Hepatic stellate cell (primary cell): ENCODE measurements at regions not wholly inside any gene's neighbourhood (a gene's known extent, or its start where the extent isn't known, plus 50 kb on each side); places are given as distances from the start of the nearest gene placed in this dataset.
"Not testable (repeated sequence)": the region's sequence is repeated elsewhere in the genome, so short reads cannot be mapped to it uniquely, and the experiment has no call there.

ENCODE experiments used
- DNase-seq: peaks from one replicate; pipeline ENCODE4 v3.0.0; 2011; ENCODE audit warnings: low spot score

DNA sequence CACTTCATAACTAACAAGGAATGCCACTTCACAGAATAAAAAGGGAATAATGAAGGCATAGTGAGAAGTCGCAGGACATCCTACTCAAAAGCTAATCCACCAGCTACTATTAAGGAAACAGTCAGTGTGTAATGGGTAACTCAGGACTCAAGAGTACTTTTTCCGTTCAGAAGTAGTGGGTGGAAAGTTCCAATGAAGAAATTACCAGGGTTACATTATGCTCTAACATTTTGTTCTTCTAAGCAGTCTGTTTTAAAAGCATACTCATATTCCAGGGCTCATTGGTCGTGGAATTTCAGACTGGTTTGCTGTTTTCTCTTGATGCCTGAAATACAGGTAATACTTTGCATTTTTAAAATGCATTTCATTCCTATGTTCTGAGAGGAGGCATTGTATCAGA, 222.4 kb upstream of the IRS2 start:
- DNase-seq: no peak

- DNase-seq: no peak
Measured at GRCh38 chr13:110006304-110006703, 219.9 kb upstream of the IRS2 start.

DNA sequence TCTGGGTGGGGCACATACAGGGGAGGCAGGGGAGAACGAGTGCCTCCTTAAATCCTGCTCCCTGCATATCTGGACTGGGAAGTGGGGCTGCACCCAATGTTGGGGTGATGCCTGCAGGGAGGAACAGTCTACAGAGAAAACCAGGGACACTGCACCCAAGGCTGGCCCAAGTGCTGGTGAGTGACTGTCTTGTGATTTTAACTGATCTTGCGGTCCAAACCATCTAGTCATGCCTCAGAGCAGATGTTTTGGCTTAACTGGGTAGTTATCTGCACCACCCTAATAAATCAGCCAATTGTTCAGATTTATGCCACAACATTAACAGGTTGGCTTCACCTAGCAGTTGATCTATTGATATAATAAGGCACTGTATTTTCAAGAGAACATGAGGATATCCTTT, 219.2 kb upstream of the IRS2 start:
- DNase-seq: no peak

- DNase-seq: no peak
Measured at GRCh38 chr13:110004814-110005213, 218.4 kb upstream of the IRS2 start.

DNA sequence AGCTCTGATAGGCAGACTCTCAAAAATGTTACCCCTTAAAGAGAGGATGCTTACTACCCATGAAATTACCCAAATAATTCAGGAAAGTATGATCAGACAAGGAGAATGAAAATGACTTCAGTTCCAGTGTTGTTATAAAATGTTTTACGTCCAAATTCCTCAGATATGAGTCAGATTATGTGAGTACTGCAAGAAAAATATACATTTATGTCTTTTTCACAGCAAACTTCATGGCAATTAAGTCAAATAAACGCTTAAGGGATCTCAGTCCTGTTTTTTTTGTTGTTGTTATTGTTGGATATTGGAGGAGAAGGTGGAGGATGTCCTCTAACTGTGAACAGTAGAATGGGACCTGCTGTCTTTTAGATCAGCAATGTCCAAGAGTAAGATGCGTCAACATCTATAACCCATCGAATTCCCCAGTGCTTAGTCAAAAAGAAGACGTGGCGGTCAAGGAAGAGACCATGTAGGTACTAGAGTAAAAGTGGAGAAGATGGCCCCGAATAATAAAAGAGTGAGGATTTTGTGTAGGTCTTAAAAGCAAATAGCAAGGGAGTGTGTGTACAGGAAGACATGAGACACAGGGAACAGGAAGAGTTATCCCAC, 215.4 kb upstream of the IRS2 start:
- peak; percentile 28 for DNase-seq

GRCh38 chr13:110000534-110001345, 214.4 kb upstream of the IRS2 start:
- DNase-seq: no peak

GRCh38 chr13:109999659-110000533, 213.5 kb upstream of the IRS2 start:
- no peak for DNase-seq

- peak; percentile 36 for DNase-seq
Measured at GRCh38 chr13:109998684-109999533, 212.5 kb upstream of the IRS2 start.

DNA sequence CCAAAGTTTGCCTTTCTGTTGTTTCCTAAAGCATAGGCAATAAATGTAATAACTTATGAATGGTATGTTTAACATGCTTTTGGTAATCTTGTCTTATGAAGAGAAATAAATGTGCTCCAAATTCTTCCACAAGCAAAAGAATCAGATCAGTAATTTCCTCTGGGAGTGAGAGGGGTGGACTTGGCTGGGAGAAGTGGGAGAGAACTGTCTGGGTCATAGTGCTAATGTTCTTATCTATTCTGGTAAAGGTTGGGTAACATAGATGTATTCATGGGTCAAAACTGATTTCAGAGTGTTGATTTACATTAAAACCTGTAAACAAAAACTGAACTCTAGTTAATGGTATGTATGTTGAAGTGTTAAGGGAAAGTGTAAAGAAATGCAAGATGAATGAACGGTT, 211.7 kb upstream of the IRS2 start:
- no peak for DNase-seq

- DNase-seq: not testable (repeated sequence)
Measured at GRCh38 chr13:109997056-109997595, 210.7 kb upstream of the IRS2 start.

DNA sequence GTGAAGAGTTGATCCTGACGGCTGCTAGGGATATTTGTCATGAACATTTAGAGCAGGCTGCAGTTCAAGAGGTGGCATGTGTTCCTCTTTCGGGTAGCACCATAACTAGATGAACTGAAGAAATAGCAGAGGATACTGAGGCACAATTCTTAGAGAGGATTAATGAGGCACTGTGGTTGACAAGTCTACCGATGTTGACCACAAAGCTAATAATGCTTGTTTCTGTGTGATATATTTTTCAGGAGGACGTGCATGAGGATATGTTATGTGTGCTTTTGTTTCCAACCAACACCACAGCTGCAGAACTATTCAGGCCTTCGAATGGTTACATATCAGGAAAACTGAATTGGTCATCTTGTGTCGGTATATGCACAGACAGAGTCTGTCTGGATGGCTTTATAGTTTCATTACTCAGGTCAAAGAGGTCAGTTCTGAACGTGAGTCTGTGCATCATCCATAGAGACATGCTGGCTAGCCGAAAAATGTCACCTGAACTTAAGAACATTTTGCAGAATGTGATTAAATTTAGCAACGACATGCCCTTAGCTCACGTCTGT, 210.1 kb upstream of the IRS2 start:
- DNase-seq: no peak

- DNase-seq: no peak
Measured at GRCh38 chr13:109995578-109995977, 209.2 kb upstream of the IRS2 start.

DNA sequence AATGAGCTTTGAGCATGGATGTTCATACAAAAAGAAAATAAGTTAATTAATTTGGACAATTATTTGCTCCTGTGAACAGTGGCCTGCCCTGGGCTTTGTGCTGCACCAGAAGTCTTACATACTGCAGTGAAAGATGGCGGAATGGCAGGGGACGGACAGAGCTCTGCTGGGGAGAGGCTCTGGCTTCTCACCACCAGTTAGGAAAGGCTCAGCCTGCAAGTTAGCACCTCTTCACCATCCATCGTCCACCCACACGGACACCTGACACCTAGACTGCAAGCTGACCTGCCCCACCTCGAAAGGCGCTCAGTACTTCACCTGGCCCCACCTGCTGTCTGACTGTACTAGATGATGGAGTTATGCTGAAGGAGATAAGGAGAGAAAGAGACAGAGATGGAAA, 203.9 kb upstream of the IRS2 start:
- DNase-seq: no peak

GRCh38 chr13:109989686-109990085, 203.3 kb upstream of the IRS2 start:
- peak; percentile 55 for DNase-seq

DNA sequence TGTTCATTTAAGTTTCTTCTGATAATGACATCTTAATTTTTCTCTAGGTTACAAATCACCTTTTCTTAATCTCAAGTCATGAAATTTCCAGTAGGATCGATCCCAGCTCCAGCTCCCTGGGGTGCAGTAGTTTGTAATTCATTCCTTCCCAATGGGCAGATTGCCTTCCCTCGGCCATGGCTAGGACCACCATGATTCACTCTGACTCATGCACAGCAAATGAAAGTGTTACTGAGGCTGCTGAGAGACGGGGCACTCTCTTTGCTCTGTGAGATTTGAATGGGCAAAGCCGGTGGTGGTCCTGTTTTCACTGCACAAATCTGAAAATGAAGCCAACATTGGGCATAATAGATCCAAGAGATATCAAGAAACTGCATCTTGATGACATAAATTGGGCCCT, 202.8 kb upstream of the IRS2 start:
- peak; percentile 19 for DNase-seq

DNA sequence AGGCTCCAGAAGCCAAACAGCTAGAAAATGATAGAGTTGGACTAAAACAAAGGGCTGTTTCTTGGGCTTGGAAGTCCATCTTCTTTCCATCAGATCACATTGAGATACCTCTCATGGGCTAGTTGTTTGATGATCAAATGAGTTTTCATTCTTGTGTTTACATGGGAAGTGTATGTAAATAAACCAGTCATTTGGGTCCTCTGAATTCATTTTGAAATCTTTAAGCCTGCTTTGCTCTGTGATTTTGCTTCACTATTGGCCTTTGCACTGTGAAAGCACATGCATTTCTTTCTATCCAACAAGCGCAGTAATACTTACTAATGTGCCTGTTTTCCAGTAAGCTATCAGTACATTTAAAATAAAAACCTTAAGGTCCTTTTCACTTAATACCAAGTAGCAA, 200.5 kb upstream of the IRS2 start:
- no peak for DNase-seq

DNA sequence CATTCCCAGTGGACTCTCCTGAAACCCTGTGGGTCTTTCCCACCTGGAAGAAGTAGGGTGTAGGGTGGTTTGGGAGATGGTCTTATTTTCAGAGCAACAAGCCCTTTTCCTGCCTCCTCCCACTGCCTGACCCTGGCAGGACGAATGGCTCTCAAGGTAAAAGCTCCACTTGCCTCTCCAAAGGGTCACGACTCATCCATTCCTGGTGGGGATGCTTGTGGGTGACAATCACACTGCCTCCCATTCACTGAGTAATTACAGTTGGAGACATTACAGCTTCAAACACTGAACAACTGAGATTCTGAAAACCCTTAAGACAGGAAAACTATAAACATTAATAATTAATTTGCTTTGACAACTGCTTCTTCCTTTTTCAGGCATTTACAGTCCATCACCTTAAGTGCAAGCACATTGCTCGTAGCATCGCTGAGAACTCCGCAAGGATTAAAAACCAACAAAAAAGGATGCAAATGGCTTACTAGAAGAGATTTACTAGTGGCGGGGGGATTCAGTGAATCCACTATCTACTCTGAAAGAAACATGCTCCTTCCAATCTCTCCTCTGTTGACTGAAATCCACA, 199.6 kb upstream of the IRS2 start:
- no peak for DNase-seq

DNA sequence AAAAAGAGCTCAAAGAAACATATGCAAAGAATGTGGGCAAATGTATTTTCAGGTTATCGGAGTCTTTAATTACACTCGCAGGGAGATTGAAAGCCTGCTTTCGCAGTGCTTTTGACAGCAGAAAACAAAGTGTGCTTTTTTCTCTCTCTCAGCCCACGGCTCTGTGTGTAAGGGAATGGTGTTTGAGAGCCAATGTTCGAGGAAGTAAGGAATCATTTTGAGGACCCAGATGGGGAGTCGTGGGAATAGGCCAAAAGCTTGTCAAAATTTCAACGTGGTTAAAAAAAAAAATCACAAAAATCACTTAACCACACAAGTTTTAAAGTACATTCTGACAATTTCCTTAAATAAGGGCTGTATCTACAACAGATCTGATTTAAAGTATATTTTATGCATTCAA, 197.1 kb upstream of the IRS2 start:
- DNase-seq: no peak

DNA sequence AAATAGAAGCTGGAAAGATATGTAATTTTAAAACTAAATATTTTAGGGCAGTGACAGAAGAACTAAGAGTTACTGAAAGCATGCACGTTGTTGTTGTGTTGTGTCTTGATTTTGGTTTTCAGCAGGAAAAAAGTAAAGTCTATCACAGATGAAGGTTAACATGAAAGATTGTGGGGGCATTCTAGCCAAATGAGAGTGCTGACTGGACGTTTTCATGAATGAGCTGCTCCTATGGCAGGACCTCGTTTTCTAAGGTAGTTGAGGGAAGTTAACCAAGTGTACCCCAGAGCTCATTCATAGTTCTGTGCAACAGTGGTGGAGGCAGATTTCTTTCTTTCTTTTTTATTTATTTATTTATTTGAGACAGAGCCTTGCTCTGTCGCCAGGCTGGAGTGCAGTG, 194.6 kb upstream of the IRS2 start:
- DNase-seq: no peak

GRCh38 chr13:109979676-109980075, 193.3 kb upstream of the IRS2 start:
- not testable (repeated sequence) for DNase-seq

DNA sequence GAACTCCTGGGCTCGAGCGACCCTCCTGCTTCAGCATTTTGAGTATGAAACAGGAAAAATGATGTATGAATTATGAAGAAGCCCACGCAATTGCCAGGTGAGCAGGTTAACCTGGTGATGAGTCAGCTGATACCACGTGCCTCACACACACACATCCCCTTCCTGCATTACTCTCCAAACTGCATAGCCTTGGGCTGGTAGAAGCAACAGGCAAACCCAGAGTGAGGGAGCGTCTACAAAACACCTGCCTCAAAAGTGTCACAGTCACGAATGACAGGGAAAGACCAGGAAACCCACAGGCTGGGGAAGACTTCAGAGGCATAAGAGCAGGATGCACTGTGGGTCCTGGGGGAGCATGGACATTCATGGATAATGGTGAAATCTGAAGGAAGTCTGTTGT, 192.8 kb upstream of the IRS2 start:
- no peak for DNase-seq
